H9 (cell line): ENCODE measurements at regions not wholly inside any gene's neighbourhood (a gene's known extent, or its start where the extent isn't known, plus 50 kb on each side); places are given as distances from the start of the nearest gene placed in this dataset.

Source experiments
- DNase-seq: peaks from one replicate; pipeline ENCODE4 v3.0.0-alpha.2; 2017
- H2AFZ ChIP-seq: one replicate; pipeline ENCODE4 v1.6.1; 2013; ENCODE audit warnings: mild to moderate bottlenecking, low read length, control low read depth, moderate library complexity
- H2AK5ac ChIP-seq: 2 replicates; pipeline ENCODE4 v1.6.1; 2013; ENCODE audit warnings: low read length, control low read depth, mixed read lengths; ENCODE audit not compliant: insufficient read length
- H2BK120ac ChIP-seq: one replicate; pipeline ENCODE4 v1.6.1; 2013; ENCODE audit warnings: low read depth, mild to moderate bottlenecking, low read length, control low read depth, inconsistent platforms; ENCODE audit not compliant: poor library complexity, severe bottlenecking
- H2BK12ac ChIP-seq: 2 replicates; pipeline ENCODE4 v1.6.1; 2013; ENCODE audit warnings: low read length, control low read depth, mixed read lengths, low read depth; ENCODE audit not compliant: insufficient read length
- H2BK15ac ChIP-seq: 2 replicates; pipeline ENCODE4 v1.6.1; 2013; ENCODE audit warnings: low read depth, low read length, control low read depth
- H2BK20ac ChIP-seq: one replicate; pipeline ENCODE4 v1.6.1; 2013; ENCODE audit warnings: low read depth, mild to moderate bottlenecking, low read length, control low read depth, inconsistent platforms; ENCODE audit not compliant: poor library complexity, severe bottlenecking
- H2BK5ac ChIP-seq: 2 replicates; pipeline ENCODE4 v1.6.1; 2013; ENCODE audit warnings: low read length, control low read depth, mixed read lengths; ENCODE audit not compliant: insufficient read length
- H3K14ac ChIP-seq: 2 replicates; pipeline ENCODE4 v1.6.1; 2013; ENCODE audit warnings: low read length, control low read depth; ENCODE audit not compliant: insufficient read depth
- H3K18ac ChIP-seq: 2 replicates; pipeline ENCODE4 v1.6.1; 2013; ENCODE audit warnings: low read depth, mild to moderate bottlenecking, mixed read lengths, low read length, control low read depth; ENCODE audit not compliant: insufficient read length
- H3K23ac ChIP-seq: 2 replicates; pipeline ENCODE4 v1.6.1; 2013; ENCODE audit warnings: low read length, control low read depth, mixed read lengths, low read depth; ENCODE audit not compliant: insufficient read length
- H3K23me2 ChIP-seq: 2 replicates; pipeline ENCODE4 v1.6.1; 2013; ENCODE audit warnings: low read depth, mild to moderate bottlenecking, mixed read lengths, low read length, control low read depth; ENCODE audit not compliant: insufficient read length, poor library complexity, severe bottlenecking
- H3K27ac ChIP-seq: 2 replicates; pipeline ENCODE4 v1.5.1; 2013; ENCODE audit warnings: low read length, control low read depth, mixed read lengths, low read depth; ENCODE audit not compliant: insufficient read length
- H3K27me3 ChIP-seq: 2 replicates; pipeline ENCODE4 v1.6.1; 2013; ENCODE audit warnings: low read length, control low read depth, inconsistent platforms; ENCODE audit not compliant: insufficient read depth
- H3K4ac ChIP-seq: 2 replicates; pipeline ENCODE4 v1.6.1; 2013; ENCODE audit warnings: low read depth, mild to moderate bottlenecking, control low read depth, inconsistent platforms, low read length, moderate library complexity
- H3K4me1 ChIP-seq: 2 replicates; pipeline ENCODE4 v1.6.1; 2013; ENCODE audit warnings: low read length, control low read depth, inconsistent platforms; ENCODE audit not compliant: insufficient read depth
- H3K4me2 ChIP-seq: 2 replicates; pipeline ENCODE4 v1.6.1; 2013; ENCODE audit warnings: low read length, control low read depth, mixed read lengths; ENCODE audit not compliant: insufficient read length, insufficient read depth
- H3K56ac ChIP-seq: 2 replicates; pipeline ENCODE4 v1.6.1; 2013; ENCODE audit warnings: low read depth, mild to moderate bottlenecking, mixed read lengths, low read length, control low read depth; ENCODE audit not compliant: insufficient read length
- H3K79me1 ChIP-seq: 2 replicates; pipeline ENCODE4 v1.6.1; 2013; ENCODE audit warnings: low read depth, mild to moderate bottlenecking, moderate library complexity, low read length, control low read depth, inconsistent platforms; ENCODE audit not compliant: insufficient read depth, poor library complexity, severe bottlenecking
- H3K79me2 ChIP-seq: 2 replicates; pipeline ENCODE4 v1.6.1; 2013; ENCODE audit warnings: low read length, control low read depth, inconsistent platforms; ENCODE audit not compliant: insufficient read depth
- H3K9ac ChIP-seq: 2 replicates; pipeline ENCODE4 v1.6.1; 2013; ENCODE audit warnings: low read length, control low read depth, mixed read lengths; ENCODE audit not compliant: insufficient read length; ENCODE audit errors: extremely low read depth
- H3K9me3 ChIP-seq: one replicate; pipeline ENCODE4 v1.6.1; 2013; ENCODE audit warnings: low read depth, low read length, inconsistent platforms; ENCODE audit not compliant: control insufficient read depth
- H3T11ph ChIP-seq: one replicate; pipeline ENCODE4 v1.6.1; 2013; ENCODE audit warnings: mild to moderate bottlenecking, low read length, control low read depth, inconsistent platforms
- H4K20me1 ChIP-seq: one replicate; pipeline ENCODE4 v1.6.1; 2013; ENCODE audit not compliant: control insufficient read depth, insufficient read length, insufficient read depth
- H4K5ac ChIP-seq: 2 replicates; pipeline ENCODE4 v1.6.1; 2013; ENCODE audit warnings: low read depth, mild to moderate bottlenecking, mixed read lengths, low read length, control low read depth; ENCODE audit not compliant: insufficient read length
- H4K8ac ChIP-seq: replicated peaks from 2 replicates; pipeline ENCODE4 v1.6.1; 2013; ENCODE audit warnings: low read length, control low read depth, mixed read lengths, low read depth; ENCODE audit not compliant: insufficient read length
- H4K91ac ChIP-seq: 2 replicates; pipeline ENCODE4 v1.6.1; 2013; ENCODE audit warnings: low read depth, mild to moderate bottlenecking, moderate library complexity, mixed read lengths, low read length, control low read depth; ENCODE audit not compliant: insufficient read length
- H3K27ac Mint-ChIP-seq, 3 experiments: 2 replicates in 2 of 3; 3 replicates in 1 of 3; pipeline ENCODE4 v1.8.0; 2020 to 2021; ENCODE audit warnings: mixed read lengths in 3 of 3, mild to moderate bottlenecking in 1 of 3, moderate library complexity in 1 of 3
- H3K27me3 Mint-ChIP-seq: 2 replicates; pipeline ENCODE4 v1.8.0; 2021; ENCODE audit warnings: low read depth, mild to moderate bottlenecking, moderate library complexity, mixed read lengths
- H3K36me3 Mint-ChIP-seq, 3 experiments: 2 replicates in 2 of 3; 3 replicates in 1 of 3; pipeline ENCODE4 v1.8.0; 2020 to 2021; ENCODE audit warnings: low read depth in 3 of 3, mixed read lengths in 3 of 3; ENCODE audit not compliant: insufficient read depth in 1 of 3
- H3K4me1 Mint-ChIP-seq, 2 experiments: 2 replicates each; pipeline ENCODE4 v1.8.0; 2020; ENCODE audit warnings: mixed read lengths in 2 of 2
- H3K4me3 Mint-ChIP-seq, 2 experiments: 2 replicates in 1 of 2; 3 replicates in 1 of 2; pipeline ENCODE4 v1.8.0; 2020 to 2021; ENCODE audit warnings: mild to moderate bottlenecking in 2 of 2, mixed read lengths in 2 of 2, moderate library complexity in 1 of 2
- H3K9me3 Mint-ChIP-seq, 2 experiments: 2 replicates in 1 of 2; 3 replicates in 1 of 2; pipeline ENCODE4 v1.8.0; 2020; ENCODE audit warnings: mild to moderate bottlenecking in 2 of 2, mixed read lengths in 2 of 2, moderate library complexity in 1 of 2
- WGBS: extraction: QIAGEN DNeasy Blood & Tissue Kit; methylation state at CpG from one replicate; pipeline ENCODE4 v1.1.7; 2013; ENCODE audit warnings: missing lambda C conversion rate, low lambda C conversion rate, mixed read lengths; ENCODE audit not compliant: insufficient read length; ENCODE audit errors: extremely low coverage; 5-methylcytosine and 5-hydroxymethylcytosine counted together
- TF ChIP-seq, protein P1 (sequence below): fragments of 200-600 bp; sonication (generic); conservative IDR thresholded peaks from 3 replicates; pipeline ENCODE4 v1.8.0; 2021; ENCODE audit warnings: antibody characterized with exemption, mild to moderate bottlenecking

DNA sequence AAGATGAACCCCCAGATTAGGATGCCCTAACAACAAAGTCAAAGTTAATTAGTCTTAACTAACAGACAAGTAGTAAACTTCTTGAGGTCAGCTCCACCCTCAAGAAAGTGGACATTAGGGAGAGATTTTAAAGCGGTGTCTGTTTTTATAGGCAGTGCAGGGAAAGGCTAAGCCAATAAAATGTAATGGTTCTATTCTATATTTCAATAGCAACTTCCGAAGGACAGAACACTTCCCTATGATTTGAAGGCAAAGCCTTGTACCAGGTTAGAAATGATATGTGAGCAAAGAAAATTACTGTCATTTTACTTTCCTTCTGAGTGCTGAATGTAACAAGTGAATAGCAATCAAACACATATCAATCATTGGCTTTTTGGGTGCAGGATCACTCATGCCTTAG, 455.2 kb downstream of the ISL1 start:
- no peak overlapping the region for H3K14ac ChIP-seq
- DNase-seq: no peak
- H3K4me3 Mint-ChIP-seq: no peak overlapping the region

More for the DNA sequence above, 455.2 kb downstream of the ISL1 start:
- no peak overlapping the region for H3K23ac ChIP-seq
- TF ChIP-seq, protein P1, sequence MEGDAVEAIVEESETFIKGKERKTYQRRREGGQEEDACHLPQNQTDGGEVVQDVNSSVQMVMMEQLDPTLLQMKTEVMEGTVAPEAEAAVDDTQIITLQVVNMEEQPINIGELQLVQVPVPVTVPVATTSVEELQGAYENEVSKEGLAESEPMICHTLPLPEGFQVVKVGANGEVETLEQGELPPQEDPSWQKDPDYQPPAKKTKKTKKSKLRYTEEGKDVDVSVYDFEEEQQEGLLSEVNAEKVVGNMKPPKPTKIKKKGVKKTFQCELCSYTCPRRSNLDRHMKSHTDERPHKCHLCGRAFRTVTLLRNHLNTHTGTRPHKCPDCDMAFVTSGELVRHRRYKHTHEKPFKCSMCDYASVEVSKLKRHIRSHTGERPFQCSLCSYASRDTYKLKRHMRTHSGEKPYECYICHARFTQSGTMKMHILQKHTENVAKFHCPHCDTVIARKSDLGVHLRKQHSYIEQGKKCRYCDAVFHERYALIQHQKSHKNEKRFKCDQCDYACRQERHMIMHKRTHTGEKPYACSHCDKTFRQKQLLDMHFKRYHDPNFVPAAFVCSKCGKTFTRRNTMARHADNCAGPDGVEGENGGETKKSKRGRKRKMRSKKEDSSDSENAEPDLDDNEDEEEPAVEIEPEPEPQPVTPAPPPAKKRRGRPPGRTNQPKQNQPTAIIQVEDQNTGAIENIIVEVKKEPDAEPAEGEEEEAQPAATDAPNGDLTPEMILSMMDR: no peak
- H2AFZ ChIP-seq: no peak overlapping the region
- H3K27me3 ChIP-seq: no peaks in the 10 kb centered on the region
- peaks cover 2% of the 10 kb centered on the region in 2 experiments; a peak in 2 of 5 replicates for H3K9me3 Mint-ChIP-seq
- no peaks in the 10 kb centered on the region for H3K23me2 ChIP-seq
- H4K20me1 ChIP-seq: no peaks in the 10 kb centered on the region
- H2BK20ac ChIP-seq: no peak overlapping the region
- H3K56ac ChIP-seq: no peak overlapping the region
- H3K27ac Mint-ChIP-seq: no peak overlapping the region
- no peak overlapping the region for H3K4ac ChIP-seq
- no peaks in the 10 kb centered on the region for H3K4me1 Mint-ChIP-seq
- WGBS: no CpG with 5 or more reads among the region's 2 CpGs
- no peak overlapping the region for H3T11ph ChIP-seq
- no peaks in the 10 kb centered on the region for H3K9me3 ChIP-seq
- no peak overlapping the region for H2BK15ac ChIP-seq
- H2BK12ac ChIP-seq: no peak overlapping the region
- no peak overlapping the region for H2BK120ac ChIP-seq
- H4K91ac ChIP-seq: no peak overlapping the region
- H4K5ac ChIP-seq: no peak overlapping the region
- no peaks in the 10 kb centered on the region for H3K4me1 ChIP-seq
- no peak overlapping the region for H4K8ac ChIP-seq
- no peak overlapping the region for H3K9ac ChIP-seq
- H2BK5ac ChIP-seq: no peak overlapping the region
- no peaks in the 10 kb centered on the region for H3K79me2 ChIP-seq
- H3K4me2 ChIP-seq: no peak overlapping the region
- H2AK5ac ChIP-seq: no peak overlapping the region
- no peak overlapping the region for H3K18ac ChIP-seq
- no peaks in the 10 kb centered on the region for H3K27me3 Mint-ChIP-seq
- H3K36me3 Mint-ChIP-seq: peaks cover 0 to 2% (median 0%) of the 10 kb centered on the region in 3 experiments; a peak in 1 of 7 replicates
- H3K27ac ChIP-seq: no peak overlapping the region
- no peaks in the 10 kb centered on the region for H3K79me1 ChIP-seq
